ENCODE measurements at regions not wholly inside any gene's neighbourhood (a gene's known extent, or its start where the extent isn't known, plus 50 kb on each side); places are given as distances from the start of the nearest gene placed in this dataset.

- H3K27me3 Mint-ChIP-seq (ENCODE audit: low read depth in 3 of 3): no peaks in the 10 kb centered on the region
- H3K27ac Mint-ChIP-seq: no peak overlapping the region
- no peaks in the 10 kb centered on the region for H3K4me1 Mint-ChIP-seq
- no peaks in the 10 kb centered on the region for H3K36me3 Mint-ChIP-seq
- no peak for DNase-seq
- no peak overlapping the region for H3K4me3 Mint-ChIP-seq
- H3K9me3 Mint-ChIP-seq: peaks cover 0 to 1% (median 0%) of the 10 kb centered on the region in 6 donors
Measured at GRCh38 chr2:198214114-198214596, 409.8 kb downstream of the PLCL1 start.

- Mint-ChIP-seq H3K9me3 (peaks cover 0 to 1% (median 0%) of the 10 kb centered on the region in 6 donors), H3K4me3 (no peak overlapping the region), H3K27me3 (ENCODE audit: low read depth in 3 of 3) (no peaks in the 10 kb centered on the region), H3K4me1 (no peaks in the 10 kb centered on the region), H3K36me3 (no peaks in the 10 kb centered on the region), H3K27ac (no peak overlapping the region)
- no peak for DNase-seq
Measured at GRCh38 chr2:198213253-198213652, 408.9 kb downstream of the PLCL1 start.

GRCh38 chr2:198211706-198212105, 407.3 kb downstream of the PLCL1 start:
- no peak overlapping the region for H3K27ac Mint-ChIP-seq
- no peak for DNase-seq
- peaks cover 0 to 1% (median 0%) of the 10 kb centered on the region in 6 donors for H3K9me3 Mint-ChIP-seq
- no peaks in the 10 kb centered on the region for H3K36me3 Mint-ChIP-seq
- H3K27me3 Mint-ChIP-seq (ENCODE audit: low read depth in 3 of 3): peaks cover 0 to 2% (median 0%) of the 10 kb centered on the region in 3 donors
- H3K4me3 Mint-ChIP-seq: no peak overlapping the region
- H3K4me1 Mint-ChIP-seq: no peaks in the 10 kb centered on the region

GRCh38 chr2:198203336-198204069, 399.1 kb downstream of the PLCL1 start:
- Mint-ChIP-seq H3K4me3 (no peak overlapping the region), H3K27me3 (ENCODE audit: low read depth in 3 of 3) (peaks cover 0 to 3% (median 2%) of the 10 kb centered on the region in 3 donors), H3K27ac (no peak overlapping the region), H3K9me3 (no peaks in the 10 kb centered on the region), H3K36me3 (no peaks in the 10 kb centered on the region), H3K4me1 (no peaks in the 10 kb centered on the region)
- DNase-seq: no peak

Measured in immature natural killer cell (primary cell).